ENCODE measurements at regions not wholly inside any gene's neighbourhood (a gene's known extent, or its start where the extent isn't known, plus 50 kb on each side); places are given as distances from the start of the nearest gene placed in this dataset.
A peak's percentile ranks its signal among the peaks of the same experiment; 100 is the strongest.

GRCh38 chr6:170008294-170008785 lies 256.9 kb downstream of the ERMARD start:
- H3K36me3 ChIP-seq (ENCODE audit: control insufficient read depth in 2 of 4, insufficient read depth in 4 of 4, low read length in 3 of 4), result peaks cover 0 to 4% (median 0%) of the 10 kb centered on the region in 4 experiments; a peak in 1 of 8 replicates
- TF ChIP-seq RBBP5 (IDR thresholded peaks at IDR 0.05; ENCODE audit: borderline replicate concordance, low read depth, low read length), result no peak
- no peak for TF ChIP-seq EZH2 (IDR thresholded peaks at IDR 0.05; ENCODE audit: low read depth, low read length, severe bottlenecking)
- no peak for TF ChIP-seq GABPA (IDR thresholded peaks at IDR 0.05; ENCODE audit: borderline replicate concordance, insufficient read depth, low read length)
- no peak for TF ChIP-seq POLR2A (IDR thresholded peaks at IDR 0.05; ENCODE audit: control extremely low read depth in 1 of 2, low read depth in 2 of 2, low read length in 2 of 2)
- TF ChIP-seq CEBPB (IDR thresholded peaks at IDR 0.05; ENCODE audit: low read depth, low read length), result no peak
- TF ChIP-seq SRF (IDR thresholded peaks at IDR 0.05; ENCODE audit: low read depth, low read length), result no peak
- no peak for TF ChIP-seq SP4 (IDR thresholded peaks at IDR 0.05; ENCODE audit: low read length)
- no peak for TF ChIP-seq GTF2F1 (IDR thresholded peaks at IDR 0.05; ENCODE audit: borderline replicate concordance, low read depth, low read length)
- no peak for TF ChIP-seq JUND (IDR thresholded peaks at IDR 0.05; ENCODE audit: low read length)
- TF ChIP-seq TBP (IDR thresholded peaks at IDR 0.05; ENCODE audit: low read depth, low read length), result no peak
- no peak for TF ChIP-seq TEAD4 (IDR thresholded peaks at IDR 0.05; ENCODE audit: low read depth, low read length)
- no peak for TF ChIP-seq EP300 (IDR thresholded peaks at IDR 0.05; ENCODE audit: borderline replicate concordance in 1 of 2, low read depth in 2 of 2, low read length in 2 of 2)
- TF ChIP-seq MAFK (IDR thresholded peaks at IDR 0.05; ENCODE audit: low read depth, low read length), result no peak
- TF ChIP-seq TCF12 (IDR thresholded peaks at IDR 0.05; ENCODE audit: low read depth, low read length), result no peak

More at GRCh38 chr6:170008294-170008785, 256.9 kb downstream of the ERMARD start:
- no peaks in the 10 kb centered on the region for H4K20me1 ChIP-seq (replicated peaks in 1 of 2; ENCODE audit: control insufficient read depth in 1 of 2, insufficient read depth in 2 of 2, low read length in 2 of 2)
- H4K91ac ChIP-seq (replicated peaks; ENCODE audit: insufficient read length, low read length), result peak overlapping the region; percentile 97
- peak overlapping the region; percentile 94 for H3K18ac ChIP-seq (ENCODE audit: extremely low read depth, low read length)
- peaks cover 3% of the 10 kb centered on the region; the same call in 1 of the 2 replicates for H3K23me2 ChIP-seq (ENCODE audit: low read depth, low read length)
- H2BK120ac ChIP-seq (replicated peaks; ENCODE audit: low read depth, low read length), result peak overlapping the region; percentile 97
- ChIA-PET CTCF (ENCODE audit: partially characterized antibody) (interaction anchor here (0.9 to 2.4 kb wide), 6 partner anchors 25 to 65 kb away, joined by 3 to 7 read pairs (median 3); no protein-coding TSS in a partner anchor), POLR2A (ENCODE audit: partially characterized antibody) (interaction anchor here (1.1 to 1.4 kb wide), 4 partner anchors 13 to 286 kb away, joined by 3 to 6 read pairs (median 3); no protein-coding TSS in a partner anchor)
- H4K5ac ChIP-seq (ENCODE audit: insufficient read length, low read depth, low read length), result no peak overlapping the region
- H3K27me3 ChIP-seq (replicated peaks in 1 of 4; ENCODE audit: control insufficient read depth in 3 of 4, extremely low read depth in 1 of 4, insufficient read depth in 3 of 4, low read length in 3 of 4), result peaks cover 0 to 6% (median 4%) of the 10 kb centered on the region in 4 experiments; a peak in 5 of 7 replicates
- H2BK12ac ChIP-seq (ENCODE audit: low read depth, low read length), result peak overlapping the region; percentile 100
- H2BK5ac ChIP-seq (ENCODE audit: low read depth, low read length), result peak overlapping the region; percentile 93
- FAIRE-seq (no peak), DNase-seq (ENCODE audit: low read depth in 1 of 2, low spot score in 2 of 2) (no peak)
- no peak overlapping the region for H3K56ac ChIP-seq (replicated peaks; ENCODE audit: insufficient read length, low read depth, low read length)
- H3K79me2 ChIP-seq (ENCODE audit: control insufficient read depth in 1 of 2, insufficient read depth in 2 of 2, low read length in 2 of 2), result no peaks in the 10 kb centered on the region
- H2BK15ac ChIP-seq (ENCODE audit: low read length), result peak overlapping the region; percentile 4; the same call in 1 of the 2 replicates
- H3K23ac ChIP-seq (ENCODE audit: insufficient read length), result no peak overlapping the region
- H4K8ac ChIP-seq (ENCODE audit: extremely low read depth, insufficient read depth, low read length), result peak overlapping the region; percentile 76; the same call in 1 of the 2 replicates
- no peak overlapping the region for H3K4me3 ChIP-seq (ENCODE audit: extremely low read depth in 1 of 4, insufficient read depth in 2 of 4, low read depth in 3 of 4, low read length in 4 of 4)
- H3K9ac ChIP-seq (replicated peaks in 1 of 4; ENCODE audit: extremely low read depth in 1 of 4, low read depth in 3 of 4, low read length in 3 of 4), result no peak overlapping the region
- H3K4me1 ChIP-seq (replicated peaks in 1 of 4; ENCODE audit: control insufficient read depth in 3 of 4, insufficient read depth in 4 of 4, low read length in 3 of 4), result peaks cover 17 to 30% (median 25%) of the 10 kb centered on the region in 4 experiments
- H3K9me3 ChIP-seq (ENCODE audit: insufficient read depth in 2 of 2, low read depth in 1 of 2, low read length in 1 of 2), result peaks cover 22 to 23% of the 10 kb centered on the region in 2 experiments
- no peaks in the 10 kb centered on the region for H3K79me1 ChIP-seq (ENCODE audit: low read depth, low read length)
- H3K4me2 ChIP-seq (ENCODE audit: insufficient read depth in 1 of 2, low read depth in 2 of 2, low read length in 2 of 2), result peak overlapping the region in 1 of 2 experiments; percentile 80; a peak in 1 of 4 replicates
- 0 out of 2 replicates have a peak overlapping the region, but pooled peaks have one; percentile 19 for H2AFZ ChIP-seq (ENCODE audit: low read length)
- H3K27ac ChIP-seq (ENCODE audit: low read depth, low read length), result peak overlapping the region; percentile 77; the same call in 1 of the 2 replicates
- H3K14ac ChIP-seq (ENCODE audit: insufficient read length), result no peak overlapping the region
- H3K4ac ChIP-seq (replicated peaks; ENCODE audit: insufficient read length, low read depth, low read length), result peak overlapping the region; percentile 30
- peak overlapping the region; percentile 99 for H2BK20ac ChIP-seq (ENCODE audit: low read length)
- H2AK5ac ChIP-seq (ENCODE audit: low read depth, low read length), result peak overlapping the region; percentile 29; the same call in 1 of the 2 replicates
- 89% methylated on average over 16 of the region's 16 CpGs; no CpG with 5 or more reads in 1 of the 2 experiments for WGBS, 2 experiments (ENCODE audit: extremely low coverage in 1 of 2, insufficient coverage in 1 of 2, insufficient read length in 1 of 2, insufficient replicate concordance in 2 of 2, low coverage in 1 of 2, low lambda C conversion rate in 2 of 2, missing lambda C conversion rate in 1 of 2)

Data from H1 (cell line).